DMS 273 treated with DMSO at 0.1 percent for 48 hours (cell line): ENCODE measurements at regions not wholly inside any gene's neighbourhood (a gene's known extent, or its start where the extent isn't known, plus 50 kb on each side); places are given as distances from the start of the nearest gene placed in this dataset.

ENCODE experiments used
- DNase-seq: peaks from one replicate; lab custom pipeline; 2025; lab: John Stamatoyannopoulos, UW

DNA sequence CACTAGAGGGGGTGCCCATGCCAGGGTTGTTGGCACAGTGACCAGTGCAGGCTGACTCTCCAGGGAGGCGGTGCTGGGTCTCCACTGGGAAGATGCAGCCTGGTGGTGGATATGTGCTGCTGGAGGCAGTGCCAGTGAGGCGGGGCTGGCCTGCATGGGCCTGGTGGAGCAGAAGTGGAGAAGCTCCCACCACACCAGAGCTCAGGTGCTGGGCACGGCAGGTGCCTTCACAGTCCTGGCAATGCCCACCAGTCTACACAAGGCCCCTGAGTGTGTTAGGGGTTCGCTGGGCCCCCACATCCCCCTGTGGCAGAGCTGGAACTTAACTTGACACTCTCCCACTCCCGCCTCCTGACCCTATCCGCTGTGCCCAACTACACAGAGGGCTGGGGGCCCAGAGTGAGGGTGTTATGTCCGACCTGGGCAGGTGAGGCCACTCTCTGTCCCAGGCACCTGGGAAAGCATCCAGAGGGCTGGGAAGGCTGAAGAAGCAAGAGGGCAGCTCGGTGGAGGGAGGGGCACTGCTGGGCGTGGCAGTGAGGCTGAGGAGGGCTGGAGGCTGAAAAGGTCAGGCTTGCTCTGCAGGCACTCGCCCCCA lies 102.4 kb upstream of the B3GAT1 start:
- DNase-seq = no peak

DNA sequence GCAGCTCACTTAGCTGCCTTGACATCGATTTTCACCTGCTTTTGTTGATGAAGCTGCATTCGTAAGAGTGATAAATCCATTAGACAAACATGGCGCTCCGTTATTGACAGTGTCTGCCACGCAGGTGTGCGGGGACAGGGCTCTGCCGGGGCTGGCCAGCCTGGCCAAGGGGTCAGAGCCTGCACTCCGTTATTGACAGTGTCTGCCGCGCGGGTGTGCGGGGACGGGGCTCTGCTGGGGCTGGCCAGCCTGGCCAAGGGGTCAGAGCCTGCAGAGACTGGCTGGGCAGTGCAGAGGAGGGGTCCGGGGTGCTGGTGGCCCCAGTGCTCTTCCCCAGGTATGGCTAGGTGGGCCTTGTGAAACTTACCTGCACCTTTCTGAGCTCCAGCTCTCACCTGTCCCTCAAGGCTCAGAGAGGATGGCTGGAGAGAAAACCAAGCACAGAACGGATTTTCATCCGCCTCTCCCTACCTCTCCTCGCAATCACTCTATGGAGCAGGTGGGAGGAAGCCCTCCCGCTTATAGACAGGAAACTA lies 101.6 kb upstream of the B3GAT1 start:
- DNase-seq = no peak

GRCh38 chr11:134512571-134513538 lies 100.8 kb upstream of the B3GAT1 start:
- DNase-seq = no peak

GRCh38 chr11:134512061-134512460 lies 100.0 kb upstream of the B3GAT1 start:
- no peak for DNase-seq

GRCh38 chr11:134511255-134511654 lies 99.2 kb upstream of the B3GAT1 start:
- DNase-seq = no peak

DNA sequence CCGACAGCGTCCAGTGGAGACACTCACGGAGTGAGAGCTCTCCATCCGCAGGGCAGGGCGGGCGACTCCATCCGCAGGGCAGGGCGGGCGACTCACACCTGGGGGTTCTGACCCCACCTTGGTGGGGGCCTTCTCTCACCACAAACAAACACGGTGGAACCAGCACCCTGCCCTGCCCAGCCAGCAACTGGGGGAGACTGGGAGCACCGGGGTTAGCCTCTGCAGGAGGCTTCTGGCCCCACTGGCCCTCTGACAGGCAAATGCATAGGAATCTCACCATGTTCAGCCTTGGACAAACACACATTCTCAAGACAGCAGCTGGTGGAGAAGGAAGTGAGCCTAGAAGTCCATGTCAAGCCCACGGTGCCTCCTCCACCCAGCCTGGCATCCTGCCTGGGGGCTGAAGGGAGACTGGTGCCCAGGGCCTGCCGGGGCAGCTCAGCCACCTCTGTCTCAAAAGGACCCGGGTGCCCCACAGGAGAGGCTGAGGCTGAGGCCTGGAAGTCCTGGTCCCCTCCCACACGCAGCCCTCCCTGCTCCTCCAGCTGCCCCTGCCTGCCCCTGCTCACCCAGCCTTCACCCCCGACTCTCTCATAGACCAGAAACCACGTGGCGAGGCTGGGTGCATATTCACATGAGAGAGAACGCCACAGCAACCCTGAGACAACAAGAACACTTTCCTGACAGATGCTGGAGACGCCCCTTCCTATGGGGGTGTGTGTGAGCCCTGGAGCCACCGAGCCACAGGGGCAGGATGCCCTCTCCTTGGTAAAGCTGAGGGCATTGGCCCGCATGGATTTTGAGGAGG lies 98.4 kb upstream of the B3GAT1 start:
- no peak for DNase-seq

GRCh38 chr11:134509381-134510232 lies 97.6 kb upstream of the B3GAT1 start:
- DNase-seq = no peak

- no peak for DNase-seq
Measured at GRCh38 chr11:134508219-134508990, 96.4 kb upstream of the B3GAT1 start.

DNA sequence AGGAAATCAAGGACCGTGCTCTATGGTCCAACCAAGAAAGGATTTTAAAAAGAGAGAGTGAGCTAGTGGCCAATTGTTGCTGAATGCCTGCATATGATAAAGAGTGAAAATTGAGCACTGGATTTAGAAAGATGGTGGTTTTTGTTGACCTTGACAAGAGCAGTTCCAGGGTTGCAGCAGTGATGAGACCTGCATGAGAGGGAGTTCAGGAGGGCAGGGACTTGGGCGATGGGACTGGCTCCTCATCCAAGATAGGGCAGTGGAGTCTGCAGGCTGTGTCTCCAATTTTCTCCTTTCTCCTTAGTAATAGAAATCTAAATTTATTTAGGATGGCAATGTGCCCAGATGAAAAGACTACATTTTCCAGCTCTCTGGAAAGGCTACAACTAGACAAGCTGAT lies 94.0 kb upstream of the B3GAT1 start:
- DNase-seq = no peak

DNA sequence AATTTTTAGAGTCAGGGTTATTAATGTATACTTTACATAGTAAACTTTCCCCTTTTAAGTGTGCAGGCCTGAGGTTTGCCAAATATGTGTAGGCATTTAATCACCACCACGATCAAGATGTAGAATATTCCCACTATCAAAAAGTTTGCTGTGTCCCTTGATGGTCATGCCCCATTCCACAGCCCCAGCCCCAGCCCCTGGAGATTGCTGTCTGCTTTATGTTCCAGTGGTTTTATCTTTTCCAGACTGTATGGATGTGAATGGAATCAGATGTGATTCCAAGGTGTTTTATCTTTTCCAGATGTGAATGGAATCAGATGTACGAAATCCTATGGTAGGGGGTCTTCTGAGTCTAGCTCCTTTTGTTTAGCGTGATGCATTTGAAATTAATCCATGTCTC lies 93.1 kb upstream of the B3GAT1 start:
- DNase-seq = no peak

GRCh38 chr11:134504146-134504905 lies 92.3 kb upstream of the B3GAT1 start:
- DNase-seq = no peak

GRCh38 chr11:134503596-134503995 lies 91.6 kb upstream of the B3GAT1 start:
- DNase-seq = no peak

- DNase-seq = no peak
Measured at GRCh38 chr11:134503100-134503499, 91.1 kb upstream of the B3GAT1 start.

- DNase-seq = no peak
Measured at GRCh38 chr11:134502153-134502550, 90.1 kb upstream of the B3GAT1 start.

- DNase-seq = no peak
Measured at GRCh38 chr11:134501406-134502152, 89.5 kb upstream of the B3GAT1 start.

GRCh38 chr11:134500621-134501020 lies 88.6 kb upstream of the B3GAT1 start:
- no peak for DNase-seq

- DNase-seq = no peak
Measured at GRCh38 chr11:134499990-134500389, 87.9 kb upstream of the B3GAT1 start.

DNA sequence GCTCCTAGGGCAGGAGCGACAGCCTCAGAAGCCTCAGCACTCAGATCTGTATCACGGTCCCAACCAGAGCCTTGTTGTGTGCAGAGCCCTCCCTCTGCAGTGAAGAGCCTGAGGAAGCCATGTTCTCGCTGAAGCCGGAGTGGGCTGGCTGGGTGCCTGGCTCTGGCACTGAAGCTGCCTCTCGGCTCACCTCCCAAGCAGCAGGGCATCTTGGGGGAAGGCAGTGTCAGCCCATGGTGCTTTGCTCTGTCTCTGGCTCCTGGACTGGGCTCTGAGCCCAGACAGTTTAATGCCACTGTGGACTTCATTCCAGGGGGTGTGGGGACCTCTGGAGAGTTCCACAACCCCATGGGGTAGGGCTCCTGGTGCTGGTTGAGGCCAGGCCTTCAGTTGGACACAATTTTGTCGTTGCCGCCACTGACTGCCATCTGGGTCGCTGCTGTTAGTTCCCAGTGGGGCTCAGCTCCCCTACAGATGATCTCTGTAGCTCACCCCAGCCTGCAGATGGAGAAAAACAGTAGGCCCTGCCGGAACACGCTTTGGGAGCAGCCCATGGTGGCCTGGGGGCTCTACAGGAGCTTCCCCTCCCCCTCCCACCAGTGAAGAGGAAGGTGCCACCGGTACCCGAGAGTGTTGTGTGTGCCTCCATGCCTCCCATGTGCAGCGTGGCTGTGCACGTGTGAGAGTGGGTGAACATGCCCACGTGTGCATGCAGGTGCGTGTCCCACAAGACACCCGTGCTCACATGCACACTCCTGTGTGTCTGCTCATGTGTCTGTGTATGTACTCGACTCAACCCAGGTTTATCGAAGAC lies 86.5 kb upstream of the B3GAT1 start:
- DNase-seq = no peak
